GM23248 (cell line): ENCODE measurements at regions not wholly inside any gene's neighbourhood (a gene's known extent, or its start where the extent isn't known, plus 50 kb on each side); places are given as distances from the start of the nearest gene placed in this dataset.

Source experiments
- EZH2 ChIP-seq: fragments of 200-600 bp; sonication (generic); IDR thresholded peaks from 2 replicates; pipeline ENCODE4 v1.6.1; 2018; ENCODE audit warnings: antibody characterized with exemption, mild to moderate bottlenecking; ENCODE audit not compliant: insufficient read depth, poor library complexity, severe bottlenecking
- EZH2phosphoT487 ChIP-seq: fragments of 200-600 bp; sonication (generic); IDR thresholded peaks from 2 replicates; pipeline ENCODE4 v1.6.1; 2018; ENCODE audit warnings: antibody characterized with exemption, moderate library complexity, mild to moderate bottlenecking, low read depth; ENCODE audit not compliant: insufficient read depth

DNA sequence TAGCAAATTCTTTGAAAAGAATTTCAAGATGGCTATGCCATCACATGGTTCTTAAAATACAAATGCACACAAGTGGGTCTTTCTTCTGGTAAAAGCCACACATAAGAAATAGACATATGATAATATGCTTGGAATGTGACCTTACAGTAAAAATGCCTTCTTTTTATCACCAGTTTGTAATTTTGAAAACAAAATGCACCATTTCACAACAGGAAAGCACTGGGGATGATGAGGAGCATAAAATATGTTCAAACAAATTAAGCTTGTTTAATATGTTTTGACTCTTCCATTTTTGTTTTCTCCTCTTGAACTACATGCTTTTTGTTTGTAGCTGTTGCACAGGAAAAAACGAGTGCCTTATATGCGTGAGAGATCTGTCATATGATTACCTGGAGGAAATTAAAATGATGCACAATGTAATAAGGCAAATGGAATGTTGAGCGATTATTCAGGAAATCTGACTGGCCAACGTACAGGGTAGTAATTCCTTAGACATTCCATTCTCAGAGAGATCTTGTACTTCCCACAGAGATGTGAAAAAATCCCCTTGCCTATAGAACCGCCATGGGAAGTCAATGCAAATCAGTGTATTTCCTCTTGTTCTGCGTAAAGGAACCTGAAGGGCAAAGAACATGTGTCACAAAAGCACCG lies 911.6 kb downstream of the TFAP2A start:
- TF ChIP-seq EZH2, result no peak
- no peak for TF ChIP-seq EZH2phosphoT487
